BLaER1 (cell line): ENCODE measurements at regions not wholly inside any gene's neighbourhood (a gene's known extent, or its start where the extent isn't known, plus 50 kb on each side); places are given as distances from the start of the nearest gene placed in this dataset.

Source experiments
- H3K27ac ChIP-seq: shearing (Covaris generic); formaldehyde crosslinking; 2 replicates; pipeline ENCODE4 v1.8.1; 2022
- H3K27me3 ChIP-seq: shearing (Covaris generic); formaldehyde crosslinking; 2 replicates; pipeline ENCODE4 v1.8.1; 2022
- H3K36me3 ChIP-seq: shearing (Covaris generic); formaldehyde crosslinking; 2 replicates; pipeline ENCODE4 v1.8.1; 2022
- H3K4me1 ChIP-seq: shearing (Covaris generic); formaldehyde crosslinking; 2 replicates; pipeline ENCODE4 v1.8.1; 2022
- H3K4me2 ChIP-seq: shearing (Covaris generic); formaldehyde crosslinking; 2 replicates; pipeline ENCODE4 v1.8.1; 2022
- H3K4me3 ChIP-seq: shearing (Covaris generic); formaldehyde crosslinking; 2 replicates; pipeline ENCODE4 v1.8.1; 2022
- H3K9ac ChIP-seq: shearing (Covaris generic); formaldehyde crosslinking; 2 replicates; pipeline ENCODE4 v1.8.1; 2022
- H3K9me3 ChIP-seq: shearing (Covaris generic); formaldehyde crosslinking; 2 replicates; pipeline ENCODE4 v1.8.1; 2022
- H4K20me1 ChIP-seq: shearing (Covaris generic); formaldehyde crosslinking; 2 replicates; pipeline ENCODE4 v1.8.1; 2022
- Cebpa-rat ChIP-seq: shearing (Covaris generic); IDR thresholded peaks from 2 replicates; pipeline ENCODE4 v1.8.1; 2022

DNA sequence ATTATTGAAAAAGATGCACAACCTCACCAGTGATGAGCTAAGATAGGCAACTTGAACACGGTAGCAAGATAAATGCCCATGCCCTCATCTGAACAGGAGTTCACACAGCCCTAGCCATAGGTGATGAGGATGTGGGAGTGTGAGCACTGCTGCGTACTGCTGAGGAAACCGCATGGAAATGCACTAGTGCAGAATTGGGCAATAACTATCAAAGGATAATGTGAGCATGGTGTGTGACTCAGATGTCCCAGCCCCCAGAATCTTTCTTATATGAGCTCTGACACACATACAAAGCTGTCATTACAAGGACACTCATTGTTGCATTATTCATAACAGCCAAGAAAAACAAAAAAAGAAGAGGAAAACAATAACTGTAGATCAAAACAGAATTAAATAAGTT lies 521.2 kb downstream of the IRX1 start:
- no peaks in the 10 kb centered on the region for H3K4me1 ChIP-seq
- no peak overlapping the region for H3K9ac ChIP-seq
- H4K20me1 ChIP-seq: no peaks in the 10 kb centered on the region
- H3K27ac ChIP-seq: no peak overlapping the region
- no peaks in the 10 kb centered on the region for H3K36me3 ChIP-seq
- H3K9me3 ChIP-seq: peaks cover 5% of the 10 kb centered on the region; the same call in 1 of the 2 replicates
- no peak for TF ChIP-seq Cebpa-rat
- H3K27me3 ChIP-seq: no peaks in the 10 kb centered on the region
- no peak overlapping the region for H3K4me2 ChIP-seq
- no peak overlapping the region for H3K4me3 ChIP-seq

DNA sequence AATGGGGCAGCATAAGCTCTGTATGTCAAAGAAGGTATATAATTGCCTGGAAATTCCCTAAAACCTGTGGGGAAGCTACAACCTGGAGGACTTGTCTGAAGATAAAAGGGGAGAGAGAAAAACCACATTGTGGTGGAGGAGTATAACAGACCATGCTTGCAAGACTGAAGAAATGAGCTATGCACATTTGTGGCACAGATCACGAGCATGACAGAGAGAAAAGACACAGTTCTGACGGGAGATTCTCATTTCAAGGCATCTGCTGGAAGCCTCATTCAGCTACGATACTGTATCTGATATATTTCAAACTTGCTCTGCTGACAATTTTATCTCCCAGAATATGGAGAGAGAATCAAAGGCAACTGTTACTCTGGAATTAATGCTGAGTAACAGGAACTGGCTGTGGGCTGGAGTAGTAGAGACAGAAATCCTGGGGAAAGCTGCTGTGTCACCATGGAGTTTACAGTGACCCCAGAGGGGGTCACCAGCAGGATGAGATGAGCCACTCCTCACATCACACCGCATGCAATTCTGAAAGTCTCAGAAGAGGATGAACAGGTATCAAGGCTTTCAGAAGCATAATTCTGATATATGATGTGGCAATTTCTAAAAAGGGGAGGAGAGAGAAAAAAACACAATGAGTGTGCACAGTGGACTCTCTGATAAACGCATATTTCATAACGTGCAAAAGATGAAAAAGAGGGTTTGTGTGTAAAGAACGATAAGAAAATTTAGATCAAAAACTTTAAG lies 528.8 kb downstream of the IRX1 start:
- Histone ChIP-seq H3K9ac (no peak overlapping the region), H3K27ac (no peak overlapping the region), H3K27me3 (no peaks in the 10 kb centered on the region), H3K36me3 (no peaks in the 10 kb centered on the region), H3K9me3 (peaks cover 10% of the 10 kb centered on the region), H3K4me2 (no peak overlapping the region), H3K4me3 (no peak overlapping the region), H4K20me1 (no peaks in the 10 kb centered on the region), H3K4me1 (no peaks in the 10 kb centered on the region)
- TF ChIP-seq Cebpa-rat: no peak

DNA sequence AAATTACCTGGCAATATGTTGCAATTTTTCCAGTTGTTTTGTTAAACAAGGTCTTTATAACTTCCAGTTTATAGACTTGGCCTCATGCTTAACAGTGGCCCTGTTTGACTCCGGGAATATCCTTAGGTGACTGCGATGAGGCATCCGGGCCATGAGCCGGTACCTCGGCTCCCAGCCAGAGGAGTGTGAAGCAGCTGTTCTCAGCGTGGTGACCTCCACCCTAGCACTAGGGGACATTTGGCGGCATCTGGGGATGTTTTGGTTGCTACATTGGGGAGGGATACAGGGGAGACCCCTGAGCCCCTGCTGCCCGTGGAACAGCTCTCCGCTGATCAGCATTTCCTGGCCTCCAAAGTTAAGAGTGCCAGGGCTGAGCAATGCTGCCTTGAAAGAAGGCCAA lies 533.4 kb downstream of the IRX1 start:
- H3K9me3 ChIP-seq: peaks cover 10% of the 10 kb centered on the region
- H3K4me3 ChIP-seq: no peak overlapping the region
- no peaks in the 10 kb centered on the region for H3K36me3 ChIP-seq
- H3K9ac ChIP-seq: no peak overlapping the region
- no peaks in the 10 kb centered on the region for H3K27me3 ChIP-seq
- H3K27ac ChIP-seq: no peak overlapping the region
- no peak for TF ChIP-seq Cebpa-rat
- no peaks in the 10 kb centered on the region for H4K20me1 ChIP-seq
- no peaks in the 10 kb centered on the region for H3K4me1 ChIP-seq
- H3K4me2 ChIP-seq: no peak overlapping the region

DNA sequence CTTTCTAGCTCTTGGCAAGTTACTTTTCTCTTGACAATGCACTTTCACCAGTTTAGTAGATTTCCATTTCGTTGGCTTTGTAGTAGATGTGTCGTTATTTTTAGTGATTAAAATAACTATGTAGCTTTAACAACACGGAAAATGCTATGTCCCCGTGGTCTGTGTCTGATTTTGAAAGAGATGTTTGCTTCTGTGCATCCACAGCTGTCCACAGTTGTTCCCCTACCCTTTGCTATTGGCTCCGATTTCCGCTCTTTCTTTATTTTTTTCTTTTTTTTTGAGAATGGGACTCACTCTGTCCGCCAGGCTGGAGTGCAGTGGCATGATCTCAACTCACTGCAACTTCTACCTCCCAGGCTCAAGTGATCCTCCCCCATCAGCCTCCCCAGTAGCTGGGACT lies 533.9 kb downstream of the IRX1 start:
- H3K4me2 ChIP-seq: no peak overlapping the region
- no peaks in the 10 kb centered on the region for H3K4me1 ChIP-seq
- TF ChIP-seq Cebpa-rat: no peak
- no peaks in the 10 kb centered on the region for H3K36me3 ChIP-seq
- H3K27me3 ChIP-seq: no peaks in the 10 kb centered on the region
- H3K4me3 ChIP-seq: no peak overlapping the region
- no peak overlapping the region for H3K9ac ChIP-seq
- no peaks in the 10 kb centered on the region for H4K20me1 ChIP-seq
- H3K9me3 ChIP-seq: peaks cover 10% of the 10 kb centered on the region
- H3K27ac ChIP-seq: no peak overlapping the region

DNA sequence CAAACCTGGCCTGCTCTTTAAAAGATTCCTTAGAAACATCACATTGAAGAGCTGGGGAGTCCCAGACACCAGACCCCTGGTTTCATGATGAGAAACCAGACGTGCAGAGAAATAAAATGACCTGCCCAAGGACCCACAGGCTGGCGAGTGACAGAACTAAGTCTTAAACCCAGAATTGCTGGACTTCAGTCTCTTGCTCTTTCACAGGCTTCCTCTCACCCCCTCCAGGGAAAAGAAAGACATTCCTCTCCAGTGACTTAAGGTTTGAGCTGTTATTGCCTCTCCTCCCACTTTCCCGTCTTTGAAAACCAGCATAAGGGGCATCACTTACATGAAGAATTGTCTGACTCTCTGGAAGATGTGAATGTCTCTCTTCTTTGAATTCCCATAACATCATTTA lies 535.2 kb downstream of the IRX1 start:
- no peaks in the 10 kb centered on the region for H3K36me3 ChIP-seq
- H3K9ac ChIP-seq: no peak overlapping the region
- no peak overlapping the region for H3K4me3 ChIP-seq
- H3K4me1 ChIP-seq: no peaks in the 10 kb centered on the region
- H3K27me3 ChIP-seq: no peaks in the 10 kb centered on the region
- TF ChIP-seq Cebpa-rat: no peak
- H3K4me2 ChIP-seq: no peak overlapping the region
- H4K20me1 ChIP-seq: no peaks in the 10 kb centered on the region
- H3K27ac ChIP-seq: no peak overlapping the region
- H3K9me3 ChIP-seq: peaks cover 10% of the 10 kb centered on the region

DNA sequence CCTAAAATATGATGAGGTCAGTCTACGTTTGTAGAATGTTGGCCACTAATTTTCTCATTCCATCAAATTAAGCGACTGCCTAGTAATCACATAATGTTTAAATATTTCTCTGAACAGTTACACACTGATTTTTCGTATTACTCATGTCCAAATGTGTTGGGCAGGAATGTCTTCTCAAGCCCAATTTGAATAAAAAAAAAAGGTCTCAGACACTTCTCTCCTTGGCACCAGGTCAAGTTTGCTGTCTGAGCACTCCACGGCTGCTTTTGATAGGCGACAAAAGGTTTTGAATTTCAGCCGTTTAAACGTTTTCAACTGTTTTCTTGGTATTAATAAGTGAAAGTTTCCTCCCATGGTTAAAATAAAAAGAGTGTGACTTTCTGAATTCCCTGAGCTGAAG lies 542.1 kb downstream of the IRX1 start:
- no peak overlapping the region for H3K4me2 ChIP-seq
- no peaks in the 10 kb centered on the region for H3K4me1 ChIP-seq
- TF ChIP-seq Cebpa-rat: no peak

DNA sequence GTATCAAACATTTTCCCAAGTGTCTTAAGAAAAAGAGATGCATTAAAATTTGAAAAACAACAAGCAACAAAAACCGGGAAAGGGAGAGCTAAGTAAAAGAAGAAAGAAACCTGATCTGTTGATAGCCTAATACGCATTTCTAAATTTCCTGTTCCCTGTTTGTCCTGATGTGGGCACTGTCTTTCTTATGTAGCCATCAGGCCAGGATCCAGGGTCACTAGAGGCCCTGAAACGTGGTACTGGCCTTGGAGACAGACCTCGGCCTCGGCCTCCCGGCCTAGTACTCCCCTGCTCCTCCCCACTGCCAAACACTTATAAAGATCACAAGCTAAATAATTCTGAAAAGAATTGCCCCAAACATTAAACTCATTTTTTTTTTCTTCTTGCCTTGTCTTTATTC lies 547.2 kb downstream of the IRX1 start:
- no peak overlapping the region for H3K4me3 ChIP-seq
- H3K4me2 ChIP-seq: no peak overlapping the region
- H3K36me3 ChIP-seq: no peaks in the 10 kb centered on the region
- TF ChIP-seq Cebpa-rat: no peak
- no peaks in the 10 kb centered on the region for H3K4me1 ChIP-seq
- no peaks in the 10 kb centered on the region for H3K9me3 ChIP-seq
- H3K27me3 ChIP-seq: no peaks in the 10 kb centered on the region
- no peak overlapping the region for H3K27ac ChIP-seq
- no peaks in the 10 kb centered on the region for H4K20me1 ChIP-seq
- H3K9ac ChIP-seq: no peak overlapping the region

More for the DNA sequence above, 542.1 kb downstream of the IRX1 start:
- Histone ChIP-seq H3K9ac (no peak overlapping the region), H3K36me3 (no peaks in the 10 kb centered on the region), H3K27me3 (no peaks in the 10 kb centered on the region), H3K27ac (no peak overlapping the region), H4K20me1 (no peaks in the 10 kb centered on the region), H3K9me3 (no peaks in the 10 kb centered on the region), H3K4me3 (no peak overlapping the region)

DNA sequence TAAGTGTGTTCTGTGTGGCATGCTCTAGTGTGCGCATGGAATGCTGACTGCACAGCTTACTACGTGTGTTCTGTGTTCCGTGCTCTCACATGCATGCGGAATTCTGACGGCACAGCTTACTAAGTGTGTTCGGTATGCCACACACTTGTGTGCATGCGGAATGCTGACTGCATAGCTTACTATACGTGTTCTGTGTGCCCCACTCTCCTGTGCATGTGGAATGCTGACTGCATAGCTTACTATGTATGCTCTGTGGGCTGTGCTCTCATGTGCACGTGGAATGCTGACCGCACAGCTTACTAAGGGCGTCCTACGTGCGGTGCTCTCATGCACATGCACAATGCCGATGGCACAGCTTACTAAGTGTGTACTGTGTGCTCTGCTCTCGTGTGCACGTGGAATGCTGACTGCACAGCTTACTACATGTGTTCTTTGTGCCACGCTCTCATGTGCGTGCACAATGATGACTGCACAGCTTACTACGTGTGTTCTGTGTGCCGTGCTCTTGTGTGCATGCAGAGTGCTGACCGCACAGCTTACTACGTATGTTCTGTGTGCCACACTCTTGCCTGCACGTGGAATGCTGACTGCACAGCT lies 548.9 kb downstream of the IRX1 start:
- Histone ChIP-seq H3K36me3 (no peaks in the 10 kb centered on the region), H3K9ac (no peak overlapping the region), H4K20me1 (no peaks in the 10 kb centered on the region), H3K9me3 (no peaks in the 10 kb centered on the region), H3K4me1 (no peaks in the 10 kb centered on the region), H3K27ac (no peak overlapping the region), H3K4me2 (no peak overlapping the region), H3K4me3 (no peak overlapping the region), H3K27me3 (no peaks in the 10 kb centered on the region)
- TF ChIP-seq Cebpa-rat: no peak

DNA sequence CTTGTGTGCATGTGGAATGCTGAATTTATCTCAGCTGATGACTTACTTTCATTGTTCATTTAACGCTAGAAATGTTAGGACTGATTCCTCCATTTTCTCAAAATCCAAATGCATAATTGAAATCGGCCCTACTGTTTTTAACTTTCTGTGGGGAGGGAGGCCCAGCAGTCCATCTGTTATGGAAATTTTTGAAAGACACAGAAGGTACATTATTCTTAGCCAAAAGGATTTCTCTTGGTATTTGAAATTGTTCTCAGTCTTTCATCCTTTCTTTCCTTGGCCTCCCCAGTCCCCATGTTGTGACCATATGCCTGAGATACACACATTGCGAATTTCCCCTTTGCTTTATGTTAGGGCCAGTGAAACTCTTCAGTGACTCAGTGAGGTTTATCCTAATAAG lies 549.9 kb downstream of the IRX1 start:
- no peak for TF ChIP-seq Cebpa-rat
- no peak overlapping the region for H3K4me2 ChIP-seq
- H3K9me3 ChIP-seq: no peaks in the 10 kb centered on the region
- H3K36me3 ChIP-seq: no peaks in the 10 kb centered on the region
- H4K20me1 ChIP-seq: no peaks in the 10 kb centered on the region
- no peak overlapping the region for H3K4me3 ChIP-seq
- no peak overlapping the region for H3K9ac ChIP-seq
- no peaks in the 10 kb centered on the region for H3K4me1 ChIP-seq
- H3K27me3 ChIP-seq: no peaks in the 10 kb centered on the region
- H3K27ac ChIP-seq: no peak overlapping the region

DNA sequence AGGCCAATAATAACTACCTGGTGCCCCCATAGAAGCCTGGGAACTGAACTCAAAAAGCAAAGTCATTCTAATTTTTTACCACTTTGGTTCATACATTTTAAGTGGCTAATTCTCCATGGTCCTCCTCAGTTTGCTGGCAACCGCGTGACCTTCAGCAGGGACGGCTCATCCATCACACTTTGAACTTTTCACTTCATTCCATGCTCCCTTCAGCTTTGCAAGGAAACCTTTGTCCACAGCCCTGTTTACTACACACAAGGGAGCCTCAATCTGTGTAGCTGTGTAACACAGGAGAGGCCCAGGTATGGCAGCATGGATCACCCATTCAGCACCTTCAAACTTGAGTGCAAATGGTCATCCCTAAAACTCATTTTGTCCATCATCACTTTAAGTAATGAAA lies 552.4 kb downstream of the IRX1 start:
- Histone ChIP-seq H3K27ac (no peak overlapping the region), H3K4me2 (no peak overlapping the region), H3K27me3 (no peaks in the 10 kb centered on the region), H3K4me3 (no peak overlapping the region), H3K9ac (no peak overlapping the region), H3K9me3 (no peaks in the 10 kb centered on the region), H3K36me3 (no peaks in the 10 kb centered on the region), H4K20me1 (no peaks in the 10 kb centered on the region), H3K4me1 (no peaks in the 10 kb centered on the region)
- no peak for TF ChIP-seq Cebpa-rat
